Activated CD4-positive, alpha-beta T cell treated with anti-CD3 and anti-CD28 coated beads, Interleukin-10, Interleukin-2, amounts not matched to agents 100 ng/mL and 50 ng/mL, durations not matched to agents 16 hours and 8 hours (primary cell): ENCODE measurements at regions not wholly inside any gene's neighbourhood (a gene's known extent, or its start where the extent isn't known, plus 50 kb on each side); places are given as distances from the start of the nearest gene placed in this dataset.
A peak's percentile ranks its signal among the peaks of the same experiment; 100 is the strongest.

ENCODE experiments used
- DNase-seq: peaks from one replicate; pipeline ENCODE4 v3.0.0-alpha.2; 2020

DNA sequence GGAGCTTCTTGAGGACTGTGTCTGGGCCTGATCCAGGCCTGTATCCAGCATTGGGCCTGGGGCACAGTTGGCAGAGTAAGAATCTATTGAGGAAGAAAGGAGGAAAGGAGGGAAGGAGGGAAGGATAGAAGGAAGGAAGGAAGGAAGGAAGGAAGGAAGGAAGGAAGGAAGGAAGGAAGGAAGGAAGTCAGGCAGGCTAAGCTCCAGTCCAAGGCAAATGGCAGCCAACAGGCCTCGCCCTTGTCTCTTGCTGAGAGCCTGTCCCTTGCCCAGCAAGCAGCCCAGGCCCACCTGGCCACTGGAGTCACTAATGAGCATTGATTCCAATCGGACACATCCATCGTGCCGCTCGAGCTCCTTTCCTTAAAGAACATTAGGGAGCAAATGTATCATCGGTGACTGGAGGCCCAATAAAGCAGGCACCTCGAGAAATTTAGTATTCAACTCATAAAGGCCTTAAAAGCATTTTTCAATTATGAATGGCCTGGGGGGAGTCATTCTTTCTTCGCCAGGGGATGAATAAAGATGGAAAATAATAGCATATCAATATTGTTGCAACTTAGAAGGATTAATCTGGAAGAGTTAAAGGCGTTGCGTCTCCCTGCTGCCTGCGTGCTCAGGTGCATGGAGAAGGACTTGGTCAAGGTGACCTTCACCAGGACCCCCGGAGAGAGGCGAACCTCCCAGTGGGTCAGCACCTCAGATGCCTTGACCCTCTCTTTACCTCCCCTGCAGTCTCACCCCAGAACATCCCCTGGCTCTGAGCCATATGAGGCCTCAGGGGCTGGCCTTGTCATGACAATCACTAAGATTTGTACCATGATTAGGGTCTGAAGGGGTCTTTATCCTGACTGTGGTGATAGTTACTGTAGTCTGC, 144.5 kb upstream of the RUNX3 start:
- DNase-seq, result no peak

DNA sequence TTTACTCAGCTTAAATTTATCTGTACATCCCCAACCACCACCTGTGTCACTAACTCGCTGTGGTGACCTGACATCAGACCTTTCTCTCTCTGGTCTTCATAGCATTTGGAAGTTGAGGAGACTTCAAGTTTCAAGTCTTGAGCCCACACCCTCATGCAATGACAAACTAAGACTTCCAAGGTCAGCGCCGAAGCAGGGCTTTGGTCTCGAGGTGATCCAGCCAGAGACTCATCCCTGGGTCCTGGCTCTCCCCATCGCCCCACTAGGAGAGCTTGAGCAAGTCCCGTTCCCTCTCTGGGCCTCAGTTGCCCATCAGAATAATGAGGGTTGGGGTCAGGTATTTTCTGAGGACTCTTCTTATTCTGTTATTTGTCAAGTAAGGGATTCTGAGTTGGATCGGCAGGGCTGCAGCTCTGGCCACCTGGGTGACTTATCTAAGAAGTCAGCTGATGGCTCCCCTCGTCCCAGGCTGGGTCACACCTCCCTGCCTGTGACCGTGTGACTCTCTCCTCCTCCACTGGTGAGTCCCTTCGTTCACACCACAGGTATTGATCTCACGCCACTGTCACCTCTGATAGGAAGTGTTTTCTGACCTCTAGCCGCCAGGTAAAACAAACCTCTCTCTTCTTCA, 143.7 kb upstream of the RUNX3 start:
- DNase-seq, result no peak

DNA sequence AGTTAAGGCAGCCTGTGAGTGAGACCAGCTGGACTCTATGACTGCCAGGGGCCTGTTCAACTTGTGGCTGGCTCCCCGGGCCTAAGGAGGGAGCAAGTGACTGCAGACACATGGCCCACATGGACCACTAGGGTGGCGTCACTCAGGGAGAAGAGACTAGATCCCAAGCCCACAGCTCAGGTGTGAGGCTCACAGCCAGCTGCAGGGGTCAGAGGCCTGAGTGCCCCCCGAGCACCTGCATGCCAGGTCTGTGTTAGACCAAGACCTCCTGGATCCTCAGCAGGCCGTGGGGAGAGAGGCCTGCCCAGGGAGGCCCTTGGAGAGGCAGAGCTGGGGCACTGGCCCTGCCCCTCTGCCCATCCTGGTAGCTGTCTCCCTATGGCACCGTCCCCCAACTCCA, 142.4 kb upstream of the RUNX3 start:
- DNase-seq, result no peak

DNA sequence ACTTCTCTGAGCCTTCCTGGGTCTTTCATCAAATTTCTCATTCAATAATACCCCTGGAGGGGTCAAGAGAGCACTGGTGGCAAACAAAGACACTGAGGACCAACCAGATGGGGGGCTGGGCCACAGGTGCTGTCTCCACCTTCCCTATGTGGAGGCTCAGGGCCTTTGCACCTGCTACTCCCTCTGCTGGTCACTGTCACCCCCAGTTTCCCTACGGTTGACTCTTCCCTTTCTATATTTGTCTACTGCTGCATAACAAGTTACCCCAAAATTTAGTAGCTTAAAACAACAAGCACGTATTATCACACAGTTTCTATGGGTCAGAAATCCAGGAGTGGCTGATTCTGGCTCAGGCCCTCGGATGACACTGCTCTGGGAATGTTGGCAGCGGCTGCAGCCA, 138.8 kb upstream of the RUNX3 start:
- peak; percentile 22 for DNase-seq

DNA sequence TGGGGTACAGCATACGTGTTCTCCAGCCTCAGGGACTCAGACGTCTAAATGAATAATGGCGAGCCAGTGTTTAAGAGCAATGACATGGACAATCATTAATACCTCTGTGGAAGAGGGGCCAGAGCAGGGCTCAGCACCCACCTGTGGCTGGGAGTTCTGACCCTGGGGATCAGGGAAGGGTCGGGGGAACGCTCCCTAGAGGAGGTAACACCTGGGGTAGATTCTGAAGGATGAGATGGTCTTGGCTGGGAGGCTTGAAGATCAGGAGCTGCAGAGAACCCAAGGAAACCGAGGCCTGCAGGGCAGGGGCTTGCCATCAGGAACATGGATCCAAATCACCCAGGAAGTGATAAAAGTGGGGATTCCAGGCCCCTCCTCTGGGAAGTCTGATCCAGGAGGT, 138.2 kb upstream of the RUNX3 start:
- DNase-seq, result no peak

DNA sequence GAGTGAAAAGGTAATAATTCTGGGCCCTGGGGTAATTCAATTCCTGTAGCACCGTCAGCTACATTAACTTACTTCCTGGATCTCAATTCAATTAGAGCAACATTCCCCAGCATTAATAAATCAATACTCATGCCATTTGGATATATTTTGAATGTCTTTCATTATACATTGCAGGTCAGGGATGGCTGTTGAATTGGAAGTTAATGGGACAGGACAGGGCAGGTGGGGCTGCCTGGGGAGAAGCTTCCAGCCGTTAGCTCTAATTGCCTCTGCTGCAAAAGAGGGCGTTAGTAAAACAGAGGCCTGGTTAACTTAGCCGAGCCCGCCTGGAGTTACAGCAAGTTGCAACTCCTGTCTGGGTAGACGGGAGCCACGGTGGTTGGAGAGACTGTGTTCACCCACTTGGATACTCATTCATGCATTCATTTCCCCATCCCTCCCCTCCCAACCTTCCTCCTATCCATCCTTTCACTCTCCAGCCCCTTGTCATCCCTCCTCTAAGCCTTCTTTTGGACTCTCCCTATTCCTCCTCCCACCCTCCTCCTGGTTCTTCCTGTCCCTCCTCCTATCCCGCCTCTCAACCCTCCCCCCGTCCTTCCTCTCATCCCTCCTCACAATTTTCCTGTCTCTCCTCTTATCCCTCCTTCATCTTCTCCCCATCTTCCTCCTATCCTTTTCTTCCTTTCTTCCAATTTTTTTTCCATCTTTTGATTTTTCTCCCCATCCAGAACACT, 137.6 kb upstream of the RUNX3 start:
- no peak for DNase-seq

DNA sequence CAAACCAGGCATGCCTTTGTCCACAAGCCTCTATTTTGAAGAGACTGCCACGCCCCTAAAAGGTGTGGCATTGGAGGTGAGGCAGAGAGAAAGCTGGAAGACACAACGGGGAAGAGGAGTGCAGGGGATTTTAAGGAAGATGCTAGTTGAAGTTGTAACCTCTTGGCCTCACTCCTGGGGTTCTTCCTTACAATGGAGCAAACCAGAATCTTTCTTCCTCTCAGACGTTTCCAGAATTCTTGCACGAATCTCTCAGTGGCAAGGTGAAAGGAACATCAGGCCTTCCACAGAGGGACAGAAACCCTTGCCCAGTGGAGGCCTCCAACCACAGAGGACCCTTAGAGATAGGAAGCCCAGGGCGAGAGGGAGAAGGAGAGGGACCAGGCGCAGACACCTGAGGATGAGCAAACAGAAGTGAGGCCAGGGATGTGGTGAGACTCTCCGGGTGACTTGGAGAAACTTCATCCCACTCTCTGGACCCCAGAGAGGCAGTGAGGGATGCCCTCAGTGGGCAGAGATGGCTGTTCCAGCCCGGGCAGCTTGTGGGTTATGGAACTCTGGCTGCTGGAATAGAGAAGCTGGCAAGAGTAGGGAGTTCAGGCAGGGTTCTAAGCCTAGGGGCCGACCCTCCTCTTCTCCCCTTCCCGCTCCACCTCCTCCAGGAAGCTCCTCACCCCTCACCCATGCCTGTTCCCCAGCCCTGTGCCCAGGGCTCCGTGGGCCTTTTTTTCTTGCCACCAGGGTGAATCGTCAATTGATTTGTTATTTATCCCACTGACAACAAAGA, 136.8 kb upstream of the RUNX3 start:
- no peak for DNase-seq

DNA sequence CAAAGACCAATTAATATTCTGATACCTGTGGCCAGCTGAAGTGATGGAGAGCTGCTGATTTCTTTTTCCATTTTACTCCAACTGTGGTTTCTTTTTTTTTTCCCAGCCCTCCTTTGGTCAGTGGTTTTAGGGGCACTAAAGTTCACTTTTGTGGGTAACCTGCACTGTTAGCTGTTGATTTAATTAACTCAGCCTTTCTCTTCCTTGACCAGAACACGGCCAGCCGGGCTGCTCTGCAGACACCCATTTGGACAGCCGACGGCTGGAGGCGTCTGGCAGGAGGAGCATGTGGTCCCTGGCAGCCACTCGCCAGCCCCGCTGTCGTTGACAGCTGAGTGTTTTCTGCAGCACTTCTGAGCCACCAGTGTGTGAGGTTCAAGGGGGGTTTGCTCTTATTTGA, 136.2 kb upstream of the RUNX3 start:
- DNase-seq, result no peak

DNA sequence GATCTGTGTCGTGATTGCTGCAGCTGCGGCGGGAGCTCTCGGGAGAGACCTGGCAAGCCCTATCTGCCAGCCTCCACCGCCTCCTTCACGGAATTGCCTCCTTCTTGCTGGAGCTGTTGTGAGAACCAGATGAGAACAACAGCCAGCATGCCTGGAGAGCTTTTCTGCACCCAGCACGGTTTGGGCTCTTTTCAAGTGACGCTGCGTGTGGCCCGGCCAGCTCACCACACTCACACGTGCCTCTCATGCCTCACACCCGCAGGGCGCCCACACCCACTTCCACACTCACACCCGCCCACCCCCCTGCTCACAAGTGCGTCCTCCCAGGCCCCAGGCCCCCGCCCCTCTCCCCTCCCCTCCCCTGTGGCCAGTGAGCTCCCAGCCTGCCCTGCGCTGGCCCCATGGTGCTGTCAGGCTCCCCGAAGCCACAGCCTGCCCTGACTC, 135.7 kb upstream of the RUNX3 start:
- no peak for DNase-seq

DNA sequence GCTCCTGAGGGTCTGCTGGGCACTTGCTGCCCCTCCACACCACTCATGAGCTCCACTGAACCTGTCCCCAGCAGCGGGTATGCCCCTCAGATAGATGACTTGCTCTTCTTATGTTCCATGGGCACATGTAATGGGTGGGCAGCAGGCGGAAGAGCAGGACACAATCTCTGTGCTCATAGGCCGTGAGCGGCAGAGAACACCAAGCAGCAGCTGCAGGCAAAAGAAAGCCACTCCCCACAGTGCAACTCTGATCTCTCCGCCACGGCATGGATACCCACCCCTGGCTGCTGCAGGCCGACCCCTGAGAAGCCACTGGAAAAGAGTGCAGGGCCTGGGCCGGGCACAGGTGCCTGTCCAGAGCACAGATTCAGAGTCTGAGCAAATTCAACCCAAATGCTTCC, 135.2 kb upstream of the RUNX3 start:
- no peak for DNase-seq

DNA sequence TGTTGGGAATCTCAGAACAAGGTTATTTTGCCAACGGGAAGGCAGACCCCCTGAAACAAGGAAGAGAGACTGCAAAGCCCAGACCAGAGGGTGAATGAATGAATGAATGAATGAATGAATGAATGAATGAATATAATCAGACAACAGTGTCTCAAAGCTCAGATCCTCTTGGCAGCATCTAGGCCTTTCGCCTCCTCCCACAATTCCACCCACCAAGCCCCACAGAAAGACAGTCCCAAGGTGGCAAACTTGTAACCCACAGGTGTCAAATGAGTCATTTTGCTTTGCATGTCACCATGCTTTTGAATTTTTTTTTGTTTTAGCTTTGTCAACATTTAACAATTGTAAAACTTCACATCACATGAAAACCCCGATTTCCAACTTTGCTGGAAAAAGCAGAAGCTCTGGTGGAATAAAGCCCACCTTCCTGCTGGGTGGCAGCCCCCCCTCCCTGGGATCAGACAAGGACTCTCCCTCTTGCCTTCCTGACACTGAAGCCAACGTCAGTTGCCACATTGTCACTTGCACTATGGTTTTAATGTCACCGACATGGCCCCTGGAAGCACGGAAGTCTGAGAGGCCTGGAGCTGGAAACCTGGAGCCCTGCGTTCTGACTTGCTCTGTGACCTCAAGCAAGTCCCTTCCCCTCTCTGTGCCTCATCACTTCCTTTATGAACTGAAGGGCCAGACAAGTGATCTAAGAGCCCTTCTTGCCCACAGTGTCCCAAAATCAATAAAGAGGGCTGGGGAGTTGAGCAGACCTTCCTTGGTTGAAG, 134.6 kb upstream of the RUNX3 start:
- DNase-seq, result peak; percentile 51

DNA sequence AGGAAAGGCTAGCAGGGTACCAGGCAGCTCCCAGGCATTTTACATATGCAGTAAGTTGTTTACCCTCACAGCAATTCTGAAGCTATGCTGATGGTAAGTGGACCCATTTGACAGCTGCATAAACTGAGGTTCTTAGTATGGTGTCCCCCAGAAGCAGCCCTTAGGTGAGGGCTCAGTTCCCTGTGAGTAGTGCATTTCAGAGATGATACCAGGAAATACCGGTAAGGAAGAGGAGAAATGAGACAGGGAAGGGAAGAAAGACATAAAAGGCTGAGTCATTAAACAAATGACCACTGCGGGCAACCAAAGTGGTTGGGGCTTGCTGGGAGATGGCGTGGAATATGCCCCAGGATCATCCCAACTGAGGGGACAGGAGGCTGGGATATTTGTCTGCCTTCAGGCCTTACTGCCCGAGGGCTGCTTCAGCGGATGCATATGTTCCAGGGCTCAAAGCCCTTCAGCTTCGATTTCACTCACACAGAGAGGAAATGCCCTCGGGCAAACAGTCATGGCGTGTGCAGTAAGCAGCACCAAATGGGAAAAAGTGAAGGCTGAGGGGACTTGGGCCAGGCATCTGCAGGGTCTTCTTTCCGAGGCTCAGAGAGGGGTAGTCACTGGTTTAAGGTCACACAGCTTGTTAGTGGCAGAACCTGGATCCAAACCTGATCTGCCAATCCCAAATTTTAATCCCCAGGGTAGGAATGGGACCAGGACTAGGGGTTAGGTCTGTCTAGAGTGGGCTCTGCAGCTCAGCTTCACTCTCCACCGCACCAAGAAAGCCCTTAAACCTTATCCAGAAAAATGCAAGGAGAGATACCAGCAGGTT, 133.7 kb upstream of the RUNX3 start:
- DNase-seq, result no peak

DNA sequence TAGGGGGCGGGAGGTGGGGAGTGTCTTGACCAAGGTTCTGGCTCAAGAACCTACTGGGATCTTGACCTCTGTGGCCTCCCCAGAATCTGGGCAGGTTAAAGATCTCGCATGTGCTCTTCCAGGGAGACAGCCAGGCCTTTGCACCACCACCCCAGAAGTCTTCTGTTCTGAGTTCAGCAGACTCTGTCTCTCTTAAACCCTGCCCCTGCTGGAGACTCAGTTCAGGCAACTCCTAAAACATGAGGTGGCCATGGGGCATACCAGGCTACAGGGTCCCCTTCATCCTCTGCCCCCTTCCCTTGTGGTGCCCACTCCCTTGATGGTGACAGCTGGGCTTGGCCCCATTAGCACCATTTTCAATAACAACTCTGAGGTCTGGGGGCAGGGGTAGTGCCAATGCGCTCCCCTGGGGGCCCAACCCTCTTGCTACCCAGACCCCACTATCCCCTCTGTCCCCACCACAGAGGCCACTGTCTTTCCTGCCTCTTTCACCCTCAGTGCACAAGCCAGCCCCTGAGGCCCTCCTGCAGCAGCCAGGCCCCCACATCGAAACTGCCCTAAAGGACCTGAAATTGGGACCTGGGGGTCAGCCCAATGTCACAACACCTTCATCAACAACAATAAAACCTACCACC, 132.7 kb upstream of the RUNX3 start:
- DNase-seq, result no peak

DNA sequence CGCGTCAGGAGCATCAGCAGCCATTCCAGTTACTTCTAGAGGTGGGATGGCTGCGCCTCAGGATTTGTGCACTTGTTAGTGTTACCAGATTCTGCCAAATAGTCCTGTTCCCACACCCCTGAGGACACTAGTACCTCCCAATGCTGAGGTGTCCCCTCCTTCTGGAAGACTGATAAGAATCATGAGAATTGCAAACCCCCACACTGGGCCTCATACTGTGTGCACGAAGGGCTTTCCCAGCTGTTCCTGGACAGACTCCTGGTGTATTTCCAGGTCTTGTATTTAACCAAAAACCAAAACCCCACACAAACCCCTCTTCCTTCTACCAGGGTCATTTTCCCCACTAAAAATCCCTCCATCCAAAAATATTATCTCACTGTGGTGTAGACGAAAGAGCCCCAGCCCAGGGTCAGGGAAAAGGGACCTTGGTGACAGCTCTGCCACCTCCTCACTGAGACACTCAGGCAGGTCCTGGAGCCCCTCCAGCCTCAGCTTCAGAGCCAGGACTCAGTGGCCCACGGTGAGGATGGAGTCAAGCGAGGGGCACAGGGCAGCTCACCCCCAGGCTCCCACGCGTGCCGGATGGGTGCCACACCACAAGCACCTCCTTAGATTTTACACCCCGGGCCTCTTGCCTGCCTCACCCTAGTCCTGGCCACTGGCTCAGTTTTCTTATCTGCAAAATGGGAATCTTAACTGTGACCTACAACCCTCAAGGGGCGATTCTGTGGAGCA, 131.4 kb upstream of the RUNX3 start:
- no peak for DNase-seq

DNA sequence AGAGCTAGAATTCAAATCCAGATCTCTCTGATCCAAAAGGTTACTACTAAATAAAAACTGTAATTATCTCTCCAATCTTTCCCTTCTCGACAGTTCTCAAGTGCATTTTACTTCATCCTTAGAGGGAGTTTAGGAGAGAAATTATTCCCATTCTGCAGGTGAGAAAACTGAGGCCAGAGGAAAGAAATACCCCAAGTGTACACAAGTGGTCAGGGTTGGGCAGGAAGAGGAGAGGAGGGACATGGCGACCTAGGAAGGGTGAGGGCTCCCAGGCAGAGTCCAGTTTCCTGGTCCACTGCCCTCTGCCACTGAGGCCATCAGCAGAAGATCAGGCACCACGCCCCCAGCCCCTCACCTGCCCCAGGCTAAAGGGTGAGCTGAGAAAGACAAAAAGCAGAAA, 127.1 kb upstream of the RUNX3 start:
- DNase-seq, result no peak

DNA sequence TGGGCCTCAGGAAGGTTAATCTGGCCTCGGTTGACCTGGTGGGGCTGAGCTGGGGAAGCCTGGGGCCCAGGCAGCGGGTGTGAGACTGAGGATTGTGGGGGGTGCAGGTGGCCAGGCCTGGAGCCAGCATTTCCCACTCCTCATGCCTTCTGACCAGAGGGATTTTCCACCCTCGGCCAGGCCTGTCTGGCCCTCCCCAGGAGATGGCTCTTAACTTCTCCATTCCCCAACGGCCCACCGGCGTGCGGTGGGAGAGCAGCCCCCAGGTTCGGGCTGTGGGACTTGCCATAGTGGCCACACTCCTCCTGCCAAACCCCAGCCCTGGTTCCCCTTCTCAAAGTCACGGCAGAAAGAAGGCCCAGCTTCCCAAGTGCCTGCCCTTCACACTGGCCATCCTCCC, 126.5 kb upstream of the RUNX3 start:
- DNase-seq, result no peak

DNA sequence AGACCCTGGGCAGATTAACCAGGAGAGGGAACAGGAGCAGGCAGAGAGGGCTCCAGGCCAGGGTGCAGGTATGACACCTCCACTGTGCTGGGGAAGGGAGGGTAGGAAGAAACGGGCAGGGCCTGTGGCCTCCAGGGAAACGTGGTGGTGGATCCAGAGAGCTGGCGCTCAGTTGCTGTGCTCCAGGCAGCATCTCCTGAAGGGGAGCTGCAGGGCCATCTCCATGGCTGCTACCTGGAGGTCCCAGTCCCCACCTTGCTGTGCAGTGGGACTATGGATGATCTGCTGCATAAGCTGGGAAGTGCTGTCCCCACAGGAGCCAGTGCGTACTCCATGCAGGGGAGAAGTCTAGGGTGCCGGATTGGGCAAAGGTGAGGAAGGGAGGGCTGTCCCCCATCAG, 125.9 kb upstream of the RUNX3 start:
- no peak for DNase-seq

DNA sequence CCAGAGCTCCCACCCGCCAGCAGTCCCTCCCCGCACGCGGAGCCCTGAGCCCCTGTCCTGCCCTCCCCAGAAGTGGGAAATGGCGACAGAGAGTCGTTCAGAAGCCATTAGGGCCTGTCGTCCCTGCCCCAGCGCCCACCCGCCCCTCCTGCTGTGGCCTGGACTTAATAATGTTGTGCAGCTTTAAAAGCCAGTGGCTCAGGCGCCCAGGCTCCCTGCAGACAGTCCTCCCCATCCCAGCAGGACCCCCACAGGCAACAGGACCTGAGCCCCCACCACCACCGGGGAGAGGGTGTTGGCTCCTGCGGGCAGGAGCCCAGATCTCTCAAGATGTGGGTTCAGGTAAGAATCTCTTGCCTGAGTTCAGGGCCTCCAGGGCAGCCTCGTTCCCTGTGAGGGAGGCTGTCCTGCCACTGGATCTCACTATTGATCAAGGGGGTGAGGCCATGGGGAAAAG, 125.3 kb upstream of the RUNX3 start:
- DNase-seq, result no peak

DNA sequence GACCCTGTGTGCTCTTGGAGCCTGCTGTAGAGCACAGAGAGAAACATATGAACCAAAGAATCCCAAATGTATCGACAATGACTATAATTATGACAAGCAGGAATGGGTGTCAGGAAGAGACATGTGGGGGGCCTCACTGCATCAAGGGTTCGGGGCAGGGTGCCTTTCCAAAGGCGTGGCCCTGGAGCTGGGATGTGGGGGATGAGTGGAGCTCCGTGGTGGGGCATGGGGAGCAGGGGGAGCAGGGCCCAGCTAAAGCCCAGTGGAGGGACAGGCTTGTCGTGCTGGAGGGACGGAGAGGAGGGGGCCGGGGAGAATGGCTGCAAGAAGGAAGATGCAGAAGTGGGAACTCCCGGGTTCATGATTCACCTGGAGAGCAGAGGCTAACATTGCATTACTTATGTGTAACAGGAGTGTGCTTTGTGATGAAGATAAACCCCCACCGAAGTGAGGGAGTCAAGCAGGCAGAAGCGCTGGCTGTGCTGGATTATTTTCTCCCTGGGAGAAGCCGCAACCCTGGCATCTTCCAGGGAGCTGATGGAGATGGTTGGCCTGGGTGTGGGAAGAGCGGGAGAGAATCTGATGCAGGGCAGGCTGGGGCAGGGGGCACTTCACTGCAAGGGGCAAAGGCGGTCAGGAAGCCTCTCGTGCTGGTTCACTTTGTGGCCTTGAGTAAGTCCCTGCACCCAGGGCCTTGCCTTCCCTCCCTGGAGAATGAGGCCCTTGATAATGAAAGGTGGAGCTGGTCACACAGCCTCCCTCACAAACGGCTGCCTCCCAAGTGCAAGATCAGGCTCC, 124.6 kb upstream of the RUNX3 start:
- DNase-seq, result no peak
